IMR-90 (cell line): ENCODE measurements at regions not wholly inside any gene's neighbourhood (a gene's known extent, or its start where the extent isn't known, plus 50 kb on each side); places are given as distances from the start of the nearest gene placed in this dataset.

Experiments
- ATAC-seq: fragments of 200-7000 bp; cut with Tn5 transposase; 2 replicates; pipeline ENCODE4 v1.9.1; 2020; ENCODE audit warnings: low read depth, mild to moderate bottlenecking, moderate library complexity
- BruUV-seq: library from RNA; stranded (reverse); fragments of 400-500 nt; replicated peaks from 2 replicates; lab custom pipeline; 2021; lab: Mats Ljungman, UMichigan
- CTCF ChIA-PET: fragments of 300-600 bp; formaldehyde crosslinking; extraction: SDS; loops from one replicate; lab custom pipeline; 2021; ENCODE audit warnings: antibody characterized with exemption; lab: Yijun Ruan, JAX
- POLR2A ChIA-PET: fragments of 300-600 bp; sonication (Branson Sonifier 250); formaldehyde crosslinking; loops from one replicate; lab custom pipeline; 2022; ENCODE audit warnings: antibody characterized with exemption; ENCODE audit not compliant: unreplicated experiment; lab: Charles Lee
- DNase-seq: peaks from one replicate; pipeline ENCODE4 v3.0.0; 2013
- H2AFZ ChIP-seq: replicated peaks from 2 replicates; pipeline ENCODE3; 2013; ENCODE audit warnings: low read length, mild to moderate bottlenecking; ENCODE audit not compliant: poor library complexity
- H2AK5ac ChIP-seq: 2 replicates; pipeline ENCODE4 v1.6.1; 2013; ENCODE audit warnings: low read depth, low read length, inconsistent platforms
- H2AK9ac ChIP-seq: replicated peaks from 2 replicates; pipeline ENCODE3; 2013; ENCODE audit warnings: mild to moderate bottlenecking, low read depth, low read length, moderate library complexity; ENCODE audit not compliant: poor library complexity
- H2BK120ac ChIP-seq: 2 replicates; pipeline ENCODE4 v1.6.1; 2013; ENCODE audit warnings: low read depth, low read length, inconsistent platforms
- H2BK15ac ChIP-seq: 3 replicates; pipeline ENCODE4 v1.6.1; 2013; ENCODE audit warnings: low read depth, low read length, inconsistent platforms
- H2BK20ac ChIP-seq: 2 replicates; pipeline ENCODE4 v1.6.1; 2013; ENCODE audit warnings: low read depth, mild to moderate bottlenecking, inconsistent platforms, low read length, moderate library complexity
- H2BK5ac ChIP-seq: 2 replicates; pipeline ENCODE4 v1.6.1; 2013; ENCODE audit warnings: mild to moderate bottlenecking, low read depth, low read length, inconsistent platforms; ENCODE audit not compliant: poor library complexity, severe bottlenecking
- H3K14ac ChIP-seq: replicated peaks from 2 replicates; pipeline ENCODE4 v1.6.1; 2013; ENCODE audit warnings: low read depth, low read length, inconsistent platforms
- H3K18ac ChIP-seq: 2 replicates; pipeline ENCODE4 v1.6.1; 2013; ENCODE audit warnings: low read depth, low read length, control low read depth
- H3K23ac ChIP-seq: 2 replicates; pipeline ENCODE4 v1.6.1; 2013; ENCODE audit warnings: low read depth, low read length, inconsistent platforms
- H3K27ac ChIP-seq: 2 replicates; pipeline ENCODE4 v1.5.1; 2013; ENCODE audit warnings: mild to moderate bottlenecking, control low read depth, low read length; ENCODE audit not compliant: insufficient read depth
- H3K27me3 ChIP-seq: 2 replicates; pipeline ENCODE4 v1.6.1; 2013; ENCODE audit warnings: low read length; ENCODE audit not compliant: control insufficient read depth, insufficient read depth
- H3K36me3 ChIP-seq: 2 replicates; pipeline ENCODE4 v1.6.1; 2013; ENCODE audit warnings: low read length, mixed read lengths; ENCODE audit not compliant: control insufficient read depth, insufficient read depth
- H3K4ac ChIP-seq: 2 replicates; pipeline ENCODE4 v1.6.1; 2013; ENCODE audit warnings: low read depth, low read length, inconsistent platforms
- H3K4me1 ChIP-seq: 2 replicates; pipeline ENCODE4 v1.6.1; 2013; ENCODE audit warnings: low read length, mixed read lengths; ENCODE audit not compliant: control insufficient read depth, insufficient read depth
- H3K4me2 ChIP-seq: 2 replicates; pipeline ENCODE4 v1.6.1; 2013; ENCODE audit warnings: low read depth, mild to moderate bottlenecking, control low read depth, low read length, moderate library complexity
- H3K4me3 ChIP-seq: 2 replicates; pipeline ENCODE4 v1.5.1; 2013; ENCODE audit warnings: low read depth, mild to moderate bottlenecking, control low read depth, low read length, moderate library complexity; ENCODE audit not compliant: insufficient read depth
- H3K56ac ChIP-seq: 2 replicates; pipeline ENCODE4 v1.6.1; 2013; ENCODE audit warnings: low read length, inconsistent platforms; ENCODE audit not compliant: insufficient read depth; ENCODE audit errors: extremely low read depth
- H3K79me1 ChIP-seq, 2 experiments: 2 replicates each; pipeline ENCODE4 v1.6.1; 2013; ENCODE audit warnings: low read length in 2 of 2, inconsistent platforms in 1 of 2, low read depth in 1 of 2
- H3K9ac ChIP-seq: 2 replicates; pipeline ENCODE4 v1.6.1; 2013; ENCODE audit warnings: low read depth, low read length, control low read depth
- H3K9me1 ChIP-seq: 2 replicates; pipeline ENCODE4 v1.6.1; 2013; ENCODE audit warnings: low read length, inconsistent platforms; ENCODE audit not compliant: insufficient read depth
- H3K9me3 ChIP-seq: 2 replicates; pipeline ENCODE4 v1.6.1; 2013; ENCODE audit warnings: low read length; ENCODE audit not compliant: control insufficient read depth, insufficient read depth
- H4K20me1 ChIP-seq: 2 replicates; pipeline ENCODE4 v1.6.1; 2013; ENCODE audit warnings: low read length, inconsistent platforms; ENCODE audit not compliant: insufficient read depth
- H4K5ac ChIP-seq: 2 replicates; pipeline ENCODE4 v1.6.1; 2013; ENCODE audit warnings: mild to moderate bottlenecking, low read depth, low read length, control low read depth
- H4K8ac ChIP-seq, 2 experiments: 2 replicates each; pipeline ENCODE4 v1.6.1; 2013; ENCODE audit warnings: low read depth in 2 of 2, low read length in 2 of 2, control low read depth in 1 of 2, inconsistent platforms in 1 of 2
- H4K91ac ChIP-seq: 2 replicates; pipeline ENCODE4 v1.6.1; 2013; ENCODE audit warnings: low read depth, low read length, inconsistent platforms; ENCODE audit not compliant: insufficient read depth
- FOS ChIP-seq: fragments of 150-350 bp; IDR thresholded peaks from 2 replicates; pipeline ENCODE4 v1.6.1; 2016; ENCODE audit warnings: low read depth, low read length
- RAD21 ChIP-seq: IDR thresholded peaks from 2 replicates; pipeline ENCODE4 v1.6.1; 2012; ENCODE audit warnings: low read length, improper control_type of control experiment
- WGBS, 2 experiments: methylation state at CpG; one replicate each; pipeline versions ENCODE4 v1.1.5 to v1.1.7; 2013; ENCODE audit warnings: missing lambda C conversion rate in 2 of 2; ENCODE audit not compliant: insufficient read length in 1 of 2; ENCODE audit errors: extremely low coverage in 2 of 2; 5-methylcytosine and 5-hydroxymethylcytosine counted together
- dilution Hi-C: fragments of 300-500 bp; cut with HindIII; formaldehyde crosslinking; loops from one replicate; pipeline ENCODE4 v1.14.3; 2018; ENCODE audit warnings: low sequenced_read_pairs; ENCODE audit not compliant: unreplicated experiment
- in situ Hi-C: fragments of 300-500 bp; cut with MboI; formaldehyde crosslinking; loops from 3 replicates; pipeline ENCODE4 v1.14.3; 2019; ENCODE audit warnings: low sequenced_read_pairs, inconsistent platforms, mixed read lengths
- intact Hi-C: fragments of 100-400 bp; cut with micrococcal nuclease; formaldehyde crosslinking; loops from 2 replicates; pipeline ENCODE4 v1.10.0; 2022

DNA sequence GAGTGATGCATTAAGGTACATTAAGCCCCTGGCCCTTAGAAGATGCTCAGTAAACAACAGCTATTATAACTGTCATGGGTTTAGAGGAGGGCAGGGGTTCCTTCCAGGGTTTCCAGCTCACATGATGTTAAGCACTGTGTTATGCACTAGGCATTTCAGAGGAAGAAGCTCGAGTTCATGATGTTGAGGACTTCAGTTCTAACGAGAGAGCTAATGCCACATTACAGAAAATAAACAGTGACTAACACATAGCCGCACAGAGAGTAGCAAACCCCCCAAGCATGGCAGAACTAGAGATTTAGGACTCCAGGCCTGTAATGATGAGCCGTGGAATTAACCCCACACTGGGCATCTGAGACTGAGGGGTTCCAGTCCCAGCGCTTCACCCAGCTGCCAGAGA lies 105.2 kb downstream of the UNC5CL start:
- H2AK9ac ChIP-seq, result no peak overlapping the region
- no peaks in the 10 kb centered on the region for H3K9me3 ChIP-seq
- no TSS peak for BruUV-seq
- H3K4ac ChIP-seq, result peak overlapping the region; percentile 74
- 0 out of 4 replicates have a peak overlapping the region, but pooled peaks of 1 of the 2 experiments have one; percentile 22 for H4K8ac ChIP-seq
- ChIA-PET CTCF (interaction anchor here (0.6 kb wide), 1 partner anchor 22 kb away, joined by 3 read pairs; no protein-coding TSS in a partner anchor), POLR2A (no interaction called here)
- no peak overlapping the region for H3K9ac ChIP-seq
- peaks cover 0 to 3% of the 10 kb centered on the region in 2 experiments; a peak in 1 of 4 replicates for H3K79me1 ChIP-seq
- H4K5ac ChIP-seq, result no peak overlapping the region
- peak overlapping the region; percentile 33 for H2BK5ac ChIP-seq
- no CpG with 5 or more reads among the region's 5 CpGs for WGBS, 2 experiments
- H3K18ac ChIP-seq, result no peak overlapping the region; the same call in 1 of the 2 replicates
- H4K91ac ChIP-seq, result peak overlapping the region; percentile 33; the same call in 1 of the 2 replicates
- intact Hi-C loops, result no loop called here
- no peak overlapping the region for H3K4me2 ChIP-seq
- peak overlapping the region; percentile 56 for H2AFZ ChIP-seq
- TF ChIP-seq RAD21, result no peak
- 0 out of 2 replicates have a peak, but pooled peaks have one; percentile 10 for TF ChIP-seq FOS
- DNase-seq (peak; percentile 57), ATAC-seq (peak; percentile 28; the same call in 1 of the 2 replicates)
- H3K14ac ChIP-seq, result peak overlapping the region; percentile 35
- no peaks in the 10 kb centered on the region for H4K20me1 ChIP-seq
- no peaks in the 10 kb centered on the region for H3K27me3 ChIP-seq
- in situ Hi-C loops, result no loop called here
- H3K27ac ChIP-seq, result no peak overlapping the region
- no peak overlapping the region for H3K23ac ChIP-seq
- peak overlapping the region; percentile 95 for H2BK120ac ChIP-seq
- H2BK15ac ChIP-seq, result peak overlapping the region; percentile 100; the same call in 1 of the 3 replicates
- dilution Hi-C loops, result no loop called here
- peaks cover 25% of the 10 kb centered on the region for H3K4me1 ChIP-seq
- peak overlapping the region; percentile 5; the same call in 1 of the 2 replicates for H2AK5ac ChIP-seq
- H3K9me1 ChIP-seq, result peaks cover 27% of the 10 kb centered on the region
- H2BK20ac ChIP-seq, result peak overlapping the region; percentile 85
- H3K4me3 ChIP-seq, result no peak overlapping the region
- no peaks in the 10 kb centered on the region for H3K36me3 ChIP-seq
- no peak overlapping the region for H3K56ac ChIP-seq
